Mesodermal cell (in vitro differentiated cells): ENCODE measurements at regions not wholly inside any gene's neighbourhood (a gene's known extent, or its start where the extent isn't known, plus 50 kb on each side); places are given as distances from the start of the nearest gene placed in this dataset.

Source experiments
- H3K27ac ChIP-seq: 2 replicates; pipeline ENCODE4 v1.7.0; 2013; ENCODE audit warnings: mild to moderate bottlenecking, low read depth, low read length, moderate library complexity; ENCODE audit not compliant: severe bottlenecking
- H3K36me3 ChIP-seq: 2 replicates; pipeline ENCODE4 v1.7.1; 2013; ENCODE audit warnings: mild to moderate bottlenecking, low read length, moderate library complexity; ENCODE audit not compliant: control insufficient read depth, insufficient read depth
- H3K4me1 ChIP-seq: one replicate; pipeline ENCODE4 v1.7.1; 2013; ENCODE audit warnings: mild to moderate bottlenecking, low read length; ENCODE audit not compliant: insufficient read depth, control insufficient read depth, poor library complexity, severe bottlenecking
- H3K4me3 ChIP-seq: 2 replicates; pipeline ENCODE4 v1.7.0; 2013; ENCODE audit warnings: low read length, control low read depth, mild to moderate bottlenecking; ENCODE audit not compliant: insufficient read depth, poor library complexity, severe bottlenecking; ENCODE audit errors: extremely low read depth
- H3K9me3 ChIP-seq: 2 replicates; pipeline ENCODE4 v1.7.1; 2013; ENCODE audit warnings: mild to moderate bottlenecking, low read length, moderate library complexity; ENCODE audit not compliant: control insufficient read depth
- WGBS, 2 experiments: methylation state at CpG; one replicate each; pipeline ENCODE4 v1.1.5; 2013; ENCODE audit warnings: missing lambda C conversion rate in 2 of 2; ENCODE audit not compliant: insufficient coverage in 2 of 2; 5-methylcytosine and 5-hydroxymethylcytosine counted together

DNA sequence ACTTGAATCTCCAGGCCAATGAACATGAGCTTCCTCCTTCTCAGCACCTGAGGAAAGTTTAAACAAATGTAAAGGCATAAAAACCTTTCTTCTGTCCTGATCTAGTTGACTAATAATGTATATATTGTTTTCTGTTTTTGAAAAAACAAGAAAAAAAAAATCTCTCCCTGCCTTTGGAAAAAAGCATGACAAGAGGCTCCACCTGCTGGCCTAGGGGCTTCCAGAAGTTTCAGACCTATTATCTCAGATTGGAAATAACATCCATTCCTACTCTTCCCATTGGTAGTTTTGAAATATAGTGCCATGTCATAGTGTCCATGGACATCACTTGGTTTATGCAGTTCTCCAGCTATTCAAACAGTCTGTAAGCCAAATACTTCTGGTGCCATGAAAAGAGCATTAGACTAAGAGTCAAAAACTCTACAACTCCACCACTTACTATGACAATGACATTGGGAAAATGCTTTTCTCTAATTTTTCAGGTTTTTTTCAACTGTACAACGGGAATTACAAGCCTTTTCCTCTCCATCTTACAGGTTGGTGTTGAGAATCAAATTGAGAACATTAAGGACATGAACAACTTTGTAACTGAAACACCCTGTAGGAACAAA lies 409.6 kb upstream of the MPDZ start:
- Histone ChIP-seq H3K27ac (no peak overlapping the region), H3K4me3 (no peak overlapping the region), H3K36me3 (no peaks in the 10 kb centered on the region), H3K9me3 (no peaks in the 10 kb centered on the region), H3K4me1 (no peaks in the 10 kb centered on the region)
- WGBS, 2 experiments = no CpG with 5 or more reads among the region's 1 CpG

DNA sequence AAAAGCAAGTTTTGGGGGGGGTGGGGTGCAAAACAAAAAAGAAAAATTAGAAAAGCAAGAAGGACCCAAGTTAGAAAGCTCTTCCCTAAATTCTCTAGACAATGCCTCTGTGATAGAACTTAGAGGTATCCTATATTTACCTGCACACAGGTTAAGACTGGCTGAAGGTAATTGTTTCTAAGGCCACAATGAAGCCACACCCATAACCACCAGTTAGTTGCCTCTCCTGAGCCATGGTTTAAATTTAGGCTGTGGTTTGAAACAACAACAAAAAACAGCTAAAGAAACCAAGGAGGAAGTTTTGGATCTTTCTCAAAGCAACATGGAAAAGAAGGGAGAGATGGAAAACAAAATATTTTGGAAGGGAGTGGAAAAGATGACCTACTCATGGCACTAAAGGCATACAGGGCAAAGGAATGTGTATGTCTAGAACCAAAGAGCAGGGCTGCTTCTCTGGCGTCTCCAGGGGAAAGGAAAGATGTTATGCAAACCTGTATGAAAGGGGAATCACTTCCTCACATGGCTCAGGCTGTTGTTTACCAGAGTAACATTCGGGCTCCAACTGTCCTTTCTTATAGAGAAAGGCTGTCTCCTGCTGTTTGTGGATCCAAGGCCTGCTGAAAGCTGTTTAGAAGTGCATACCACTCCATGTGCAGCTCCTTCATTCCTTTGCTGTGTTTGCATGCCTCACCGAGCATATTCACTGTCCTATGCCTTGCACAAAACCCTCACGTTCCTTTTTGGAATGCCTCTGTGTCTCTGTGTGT lies 408.9 kb upstream of the MPDZ start:
- Histone ChIP-seq H3K27ac (peak overlapping the region; percentile 43), H3K4me1 (no peaks in the 10 kb centered on the region), H3K9me3 (no peaks in the 10 kb centered on the region), H3K4me3 (no peak overlapping the region), H3K36me3 (no peaks in the 10 kb centered on the region)
- 52 to 54% methylated on average over 2 to 3 of the region's 4 CpGs for WGBS, 2 experiments

DNA sequence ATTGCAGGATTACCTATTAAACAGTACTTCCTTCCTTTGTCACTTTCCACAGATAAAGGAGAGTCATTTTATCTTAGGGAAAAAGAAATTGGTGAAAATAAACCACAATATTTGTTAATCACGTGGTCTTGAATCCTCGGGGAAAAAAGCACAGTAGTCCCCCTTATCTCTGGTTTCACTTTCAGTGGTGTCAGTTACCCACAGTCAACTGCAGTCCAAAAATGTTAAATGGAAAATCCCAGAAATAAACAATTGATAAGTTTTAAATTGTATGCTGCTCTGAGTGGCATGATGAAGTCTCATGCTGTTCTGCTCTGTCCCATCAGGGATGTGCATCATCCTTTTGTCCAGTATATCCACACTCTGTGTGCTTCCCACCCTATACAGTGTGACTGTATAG lies 405.2 kb upstream of the MPDZ start:
- WGBS, 2 experiments = 80% methylated on average over 1 of the region's 2 CpGs; no CpG with 5 or more reads in 1 of the 2 experiments
- no peaks in the 10 kb centered on the region for H3K36me3 ChIP-seq
- H3K4me3 ChIP-seq = no peak overlapping the region
- H3K4me1 ChIP-seq = no peaks in the 10 kb centered on the region
- H3K9me3 ChIP-seq = no peaks in the 10 kb centered on the region
- no peak overlapping the region for H3K27ac ChIP-seq

DNA sequence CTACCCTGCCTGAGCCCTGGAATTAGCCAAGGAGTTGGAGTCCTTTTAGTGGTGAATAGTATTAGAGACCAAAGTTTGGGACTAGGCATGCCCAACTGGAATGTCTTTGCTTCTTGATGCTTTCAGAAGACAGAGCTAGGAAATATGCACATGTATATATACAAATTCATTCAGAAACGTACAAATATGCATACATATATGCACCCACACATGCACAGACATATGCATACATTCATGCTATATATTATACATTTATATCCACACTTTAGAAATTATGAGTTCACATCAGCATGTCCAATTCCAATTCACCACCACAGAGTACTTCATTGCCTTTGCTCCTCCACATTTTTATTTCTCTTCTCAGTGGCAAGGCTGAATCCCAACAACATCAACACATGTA lies 398.3 kb upstream of the MPDZ start:
- Histone ChIP-seq H3K9me3 (no peaks in the 10 kb centered on the region), H3K4me1 (no peaks in the 10 kb centered on the region), H3K4me3 (no peak overlapping the region), H3K36me3 (no peaks in the 10 kb centered on the region), H3K27ac (no peak overlapping the region)
- WGBS, 2 experiments = 100% methylated on average over 1 of the region's 1 CpG; no CpG with 5 or more reads in 1 of the 2 experiments

DNA sequence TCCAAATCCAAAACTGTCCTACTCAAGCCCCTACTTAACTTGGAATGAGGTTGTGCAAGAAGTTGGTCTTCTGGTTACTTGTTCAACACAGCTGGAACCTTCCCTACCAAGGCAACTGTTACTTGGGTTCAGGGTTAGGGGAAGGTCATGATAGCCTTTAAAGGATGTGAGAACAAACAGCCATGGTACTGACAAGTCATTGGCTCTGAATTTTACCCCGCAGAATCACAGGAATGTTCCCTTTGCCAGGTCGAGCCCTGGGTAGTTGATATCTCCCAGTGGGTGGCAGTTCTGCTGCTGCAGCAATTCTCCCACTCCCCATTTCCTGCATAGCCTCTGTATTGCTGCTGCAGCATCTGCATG lies 396.1 kb upstream of the MPDZ start:
- H3K9me3 ChIP-seq = no peaks in the 10 kb centered on the region
- WGBS, 2 experiments = 5 to 14% methylated on average over 2 of the region's 2 CpGs
- H3K36me3 ChIP-seq = no peaks in the 10 kb centered on the region
- H3K27ac ChIP-seq = no peak overlapping the region
- no peaks in the 10 kb centered on the region for H3K4me1 ChIP-seq
- H3K4me3 ChIP-seq = no peak overlapping the region

DNA sequence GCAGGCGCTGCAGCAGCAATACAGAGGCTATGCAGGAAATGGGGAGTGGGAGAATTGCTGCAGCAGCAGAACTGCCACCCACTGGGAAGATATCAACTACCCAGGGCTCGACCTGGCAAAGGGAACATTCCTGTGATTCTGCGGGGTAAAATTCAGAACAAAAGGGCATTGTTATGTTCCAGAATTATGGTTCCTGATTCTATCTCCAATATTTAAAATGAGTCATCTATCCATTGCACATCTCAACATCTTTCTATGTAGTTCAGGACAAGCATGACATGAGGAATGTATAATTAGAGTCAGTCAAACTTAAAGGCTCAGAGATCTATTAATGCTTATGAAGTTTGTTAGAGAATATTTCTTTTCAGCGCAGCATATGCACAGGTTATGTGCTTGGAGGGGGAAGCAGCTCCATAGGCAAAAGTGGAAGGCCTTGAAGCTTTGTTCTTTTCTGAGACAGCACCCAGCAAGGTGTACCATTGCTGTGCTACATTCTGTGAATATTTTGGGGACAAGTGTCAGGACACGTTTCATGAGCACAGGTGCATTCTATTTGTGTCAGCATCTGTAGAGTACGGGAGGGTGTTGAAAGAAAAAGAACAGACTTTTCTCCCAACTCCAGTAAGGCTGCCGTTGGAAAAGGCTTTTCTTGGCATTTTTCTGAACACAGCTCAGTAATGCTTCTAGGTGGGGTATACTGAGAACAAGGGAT lies 395.6 kb upstream of the MPDZ start:
- no peak overlapping the region for H3K27ac ChIP-seq
- no peaks in the 10 kb centered on the region for H3K9me3 ChIP-seq
- H3K4me3 ChIP-seq = no peak overlapping the region
- no peaks in the 10 kb centered on the region for H3K4me1 ChIP-seq
- WGBS, 2 experiments = 78 to 88% methylated on average over 2 to 5 of the region's 7 CpGs
- H3K36me3 ChIP-seq = no peaks in the 10 kb centered on the region

GRCh38 chr9:13673348-13673747 lies 393.9 kb upstream of the MPDZ start:
- 0 to 83% methylated on average over 1 of the region's 3 CpGs for WGBS, 2 experiments

DNA sequence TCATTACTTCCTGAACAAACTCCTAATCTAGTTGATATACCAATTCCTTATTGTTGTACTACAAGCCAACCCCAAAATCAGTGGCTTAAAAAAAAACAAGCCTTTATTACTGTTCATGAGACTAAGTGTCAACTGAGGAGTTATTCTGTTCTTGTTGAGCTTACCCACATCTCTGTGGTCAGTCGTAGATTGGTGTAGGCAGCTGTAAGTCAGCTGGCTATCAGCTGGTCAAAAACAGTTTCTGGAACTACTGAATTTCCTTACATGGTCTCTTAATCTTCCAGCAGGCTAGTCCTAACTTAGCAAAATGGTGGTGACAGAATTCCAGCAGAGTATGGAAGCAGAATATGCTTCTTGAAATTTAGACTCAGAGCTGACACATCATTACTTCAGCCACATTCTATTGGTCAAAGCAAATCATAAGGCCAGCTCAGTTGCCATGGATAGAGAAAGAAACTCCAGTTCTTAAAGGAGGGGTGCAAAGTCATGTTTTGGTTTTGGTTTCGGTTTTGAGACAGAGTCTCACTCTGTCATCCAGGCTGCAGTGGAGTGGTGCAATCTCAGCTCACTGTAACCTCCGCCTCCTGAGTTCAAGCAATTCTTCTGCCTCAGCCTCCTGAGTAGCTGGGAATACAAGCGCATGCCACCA lies 386.1 kb upstream of the MPDZ start:
- no peaks in the 10 kb centered on the region for H3K36me3 ChIP-seq
- no peaks in the 10 kb centered on the region for H3K9me3 ChIP-seq
- H3K27ac ChIP-seq = no peak overlapping the region
- WGBS, 2 experiments = 83 to 89% methylated on average over 3 to 4 of the region's 4 CpGs
- H3K4me3 ChIP-seq = no peak overlapping the region
- no peaks in the 10 kb centered on the region for H3K4me1 ChIP-seq

More at GRCh38 chr9:13673348-13673747, 393.9 kb upstream of the MPDZ start:
- H3K4me3 ChIP-seq = no peak overlapping the region
- H3K27ac ChIP-seq = no peak overlapping the region
- no peaks in the 10 kb centered on the region for H3K36me3 ChIP-seq
- no peaks in the 10 kb centered on the region for H3K9me3 ChIP-seq
- H3K4me1 ChIP-seq = no peaks in the 10 kb centered on the region

DNA sequence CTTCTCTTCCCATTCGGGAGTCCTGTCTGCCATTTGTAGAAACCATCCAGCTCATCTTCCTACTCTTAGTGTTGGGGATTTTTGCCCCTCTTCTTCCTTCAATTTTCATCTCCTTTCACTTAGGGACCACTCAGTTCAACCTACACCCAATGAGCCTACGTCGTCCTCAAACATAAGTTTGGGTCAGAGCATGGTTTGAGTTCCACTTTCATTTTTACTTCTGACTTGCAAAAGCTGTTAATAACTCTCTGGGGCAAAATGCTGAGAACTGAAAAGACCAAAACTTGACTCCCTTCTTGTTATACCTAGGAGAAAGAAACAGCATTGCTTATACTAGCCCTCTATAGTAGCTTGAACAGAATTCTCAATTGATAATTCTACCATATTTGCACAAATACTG lies 381.5 kb upstream of the MPDZ start:
- H3K27ac ChIP-seq = no peak overlapping the region
- H3K36me3 ChIP-seq = no peaks in the 10 kb centered on the region
- H3K4me3 ChIP-seq = no peak overlapping the region
- no peaks in the 10 kb centered on the region for H3K9me3 ChIP-seq
- no peaks in the 10 kb centered on the region for H3K4me1 ChIP-seq
- 60% methylated on average over 1 of the region's 3 CpGs; no CpG with 5 or more reads in 1 of the 2 experiments for WGBS, 2 experiments

DNA sequence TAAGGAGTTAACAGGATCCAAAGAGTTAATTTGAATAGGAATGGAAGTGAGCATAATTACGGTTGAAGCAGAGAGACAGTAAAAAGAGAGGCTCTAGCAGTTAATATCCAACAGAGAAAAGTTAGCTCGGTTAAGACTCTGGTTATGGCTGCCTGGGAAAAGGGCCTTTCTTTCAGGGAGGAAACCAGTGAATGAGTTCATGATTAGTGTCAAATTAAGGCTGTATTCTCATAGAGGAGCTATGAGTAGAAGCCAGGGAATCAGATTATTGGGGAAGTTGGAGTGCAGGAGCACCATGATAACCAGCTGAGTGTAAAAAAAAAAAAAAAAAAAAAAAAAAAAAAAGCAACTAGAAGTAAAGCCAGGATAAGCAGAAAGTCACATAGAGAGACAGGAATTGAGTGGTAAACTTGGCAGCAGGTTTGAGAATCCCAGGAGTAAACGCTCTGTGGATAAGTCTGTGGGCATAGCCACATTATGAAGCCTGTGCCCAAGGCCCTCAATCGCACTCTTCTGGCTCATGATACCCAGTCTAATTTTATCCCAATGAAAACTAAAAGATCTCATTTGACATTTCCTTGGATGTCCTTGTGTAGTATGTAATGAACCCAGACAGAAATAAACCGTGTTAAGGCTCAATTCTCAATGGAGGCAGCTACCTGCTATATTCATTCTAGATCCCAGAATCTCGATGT lies 372.6 kb upstream of the MPDZ start:
- 81 to 93% methylated on average over 3 to 4 of the region's 6 CpGs for WGBS, 2 experiments
- Histone ChIP-seq H3K4me1 (no peaks in the 10 kb centered on the region), H3K27ac (no peak overlapping the region), H3K4me3 (no peak overlapping the region), H3K9me3 (no peaks in the 10 kb centered on the region), H3K36me3 (no peaks in the 10 kb centered on the region)
